NT2/D1 (cell line): ENCODE measurements at regions not wholly inside any gene's neighbourhood (a gene's known extent, or its start where the extent isn't known, plus 50 kb on each side); places are given as distances from the start of the nearest gene placed in this dataset.

Experiments
- DNase-seq: peaks from one replicate; pipeline ENCODE4 v3.0.0-alpha.2; 2011; ENCODE audit warnings: low read depth, low spot score
- H3K27me3 ChIP-seq: 2 replicates; pipeline ENCODE4 v1.6.0; 2011; ENCODE audit warnings: mild to moderate bottlenecking; ENCODE audit not compliant: insufficient read length, insufficient read depth
- H3K36me3 ChIP-seq: 2 replicates; pipeline ENCODE4 v1.6.1; 2011; ENCODE audit warnings: mild to moderate bottlenecking, low read length, mixed read lengths; ENCODE audit not compliant: insufficient read depth, insufficient read length
- H3K4me1 ChIP-seq: 2 replicates; pipeline ENCODE4 v1.5.1; 2011; ENCODE audit not compliant: insufficient read depth, insufficient read length
- H3K4me3 ChIP-seq: 2 replicates; pipeline ENCODE4 v1.5.1; 2011; ENCODE audit warnings: low read depth; ENCODE audit not compliant: insufficient read length
- H3K9ac ChIP-seq: 2 replicates; pipeline ENCODE4 v1.6.0; 2011; ENCODE audit warnings: low read depth; ENCODE audit not compliant: insufficient read length
- H3K9me3 ChIP-seq: 2 replicates; pipeline ENCODE4 v1.5.1; 2011; ENCODE audit warnings: mild to moderate bottlenecking, low read length; ENCODE audit not compliant: insufficient read depth
- SUZ12 ChIP-seq: IDR thresholded peaks from 2 replicates; pipeline ENCODE4 v1.6.1; 2011; ENCODE audit not compliant: insufficient read length, insufficient read depth; ENCODE audit errors: extremely low read depth
- YY1 ChIP-seq: IDR thresholded peaks from 2 replicates; pipeline ENCODE4 v1.6.1; 2011; ENCODE audit not compliant: insufficient read length, insufficient read depth
- ZNF274 ChIP-seq: IDR thresholded peaks from 2 replicates; pipeline ENCODE4 v1.6.1; 2011; ENCODE audit warnings: mild to moderate bottlenecking, low read depth, low read length

GRCh38 chr17:72226322-72226721, 105.5 kb downstream of the SOX9 start:
- no peak for TF ChIP-seq SUZ12
- no peak for TF ChIP-seq ZNF274
- no peak for TF ChIP-seq YY1
- no peaks in the 10 kb centered on the region for H3K36me3 ChIP-seq
- no peaks in the 10 kb centered on the region for H3K4me1 ChIP-seq
- no peak overlapping the region for H3K9ac ChIP-seq
- H3K27me3 ChIP-seq: peaks cover 11% of the 10 kb centered on the region
- DNase-seq: no peak
- no peaks in the 10 kb centered on the region for H3K9me3 ChIP-seq
- H3K4me3 ChIP-seq: no peak overlapping the region

- Histone ChIP-seq H3K4me1 (peaks cover 8% of the 10 kb centered on the region), H3K9ac (no peak overlapping the region), H3K4me3 (no peak overlapping the region), H3K9me3 (no peaks in the 10 kb centered on the region), H3K27me3 (no peaks in the 10 kb centered on the region), H3K36me3 (no peaks in the 10 kb centered on the region)
- no peak for DNase-seq
- TF ChIP-seq YY1 (no peak), ZNF274 (no peak), SUZ12 (no peak)
These were observed 113.2 kb downstream of the SOX9 start for GRCh38 chr17:72233986-72234385.

- H3K9ac ChIP-seq: no peak overlapping the region
- DNase-seq: no peak
These were observed 114.2 kb downstream of the SOX9 start for GRCh38 chr17:72234985-72235384.

GRCh38 chr17:72236980-72237633, 116.3 kb downstream of the SOX9 start:
- no peak for DNase-seq
- TF ChIP-seq SUZ12 (no peak), YY1 (no peak), ZNF274 (no peak)
- no peaks in the 10 kb centered on the region for H3K36me3 ChIP-seq
- no peaks in the 10 kb centered on the region for H3K9me3 ChIP-seq
- no peak overlapping the region for H3K9ac ChIP-seq
- H3K4me1 ChIP-seq: peaks cover 8% of the 10 kb centered on the region
- no peaks in the 10 kb centered on the region for H3K27me3 ChIP-seq
- no peak overlapping the region for H3K4me3 ChIP-seq

More at GRCh38 chr17:72234985-72235384, 114.2 kb downstream of the SOX9 start:
- Histone ChIP-seq H3K9me3 (no peaks in the 10 kb centered on the region), H3K27me3 (no peaks in the 10 kb centered on the region), H3K36me3 (no peaks in the 10 kb centered on the region), H3K4me3 (no peak overlapping the region), H3K4me1 (peaks cover 8% of the 10 kb centered on the region)
- TF ChIP-seq SUZ12: no peak

- H3K36me3 ChIP-seq: no peaks in the 10 kb centered on the region
- H3K9ac ChIP-seq: no peak overlapping the region
- no peak for TF ChIP-seq SUZ12
- TF ChIP-seq ZNF274: no peak
- TF ChIP-seq YY1: no peak
These were observed 117.4 kb downstream of the SOX9 start for GRCh38 chr17:72238157-72238673.

GRCh38 chr17:72239548-72239947, 118.7 kb downstream of the SOX9 start:
- TF ChIP-seq ZNF274 (no peak), SUZ12 (no peak), YY1 (no peak)
- Histone ChIP-seq H3K4me1 (peaks cover 8% of the 10 kb centered on the region), H3K4me3 (no peak overlapping the region), H3K9ac (no peak overlapping the region), H3K36me3 (no peaks in the 10 kb centered on the region), H3K27me3 (no peaks in the 10 kb centered on the region), H3K9me3 (no peaks in the 10 kb centered on the region; the same call in 1 of the 2 replicates)
- no peak for DNase-seq

More at GRCh38 chr17:72238157-72238673, 117.4 kb downstream of the SOX9 start:
- no peak for DNase-seq
- Histone ChIP-seq H3K9me3 (no peaks in the 10 kb centered on the region), H3K4me1 (peaks cover 8% of the 10 kb centered on the region), H3K27me3 (no peaks in the 10 kb centered on the region), H3K4me3 (no peak overlapping the region)

- H3K4me3 ChIP-seq: no peak overlapping the region
These were observed 119.5 kb downstream of the SOX9 start for GRCh38 chr17:72240333-72240732.

More at GRCh38 chr17:72240333-72240732, 119.5 kb downstream of the SOX9 start:
- H3K9ac ChIP-seq: no peak overlapping the region
- H3K36me3 ChIP-seq: no peaks in the 10 kb centered on the region
- DNase-seq: no peak
- H3K27me3 ChIP-seq: no peaks in the 10 kb centered on the region
- H3K9me3 ChIP-seq: no peaks in the 10 kb centered on the region; the same call in 1 of the 2 replicates
- TF ChIP-seq YY1: no peak
- TF ChIP-seq ZNF274: no peak
- no peak for TF ChIP-seq SUZ12
- peaks cover 8% of the 10 kb centered on the region for H3K4me1 ChIP-seq
